Urothelium cell line (cell line): ENCODE measurements at regions not wholly inside any gene's neighbourhood (a gene's known extent, or its start where the extent isn't known, plus 50 kb on each side); places are given as distances from the start of the nearest gene placed in this dataset.
A peak's percentile ranks its signal among the peaks of the same experiment; 100 is the strongest.

Experiments used
- DNase-seq: peaks from one replicate; pipeline ENCODE4 v3.0.0; 2011; ENCODE audit warnings: low spot score, mixed read lengths
- FAIRE-seq: peaks from 2 replicates; lab custom pipeline; 2011; peaks lifted over from hg19 to GRCh38; lab: Jason Lieb, UNC

- FAIRE-seq (no peak), DNase-seq (no peak)
Observed at GRCh38 chr7:26487780-26488515, 196.3 kb downstream of the SNX10 start.

GRCh38 chr7:26489391-26489790, 197.7 kb downstream of the SNX10 start:
- FAIRE-seq, result no peak
- DNase-seq, result no peak

- DNase-seq, result no peak
- FAIRE-seq, result no peak
Observed at GRCh38 chr7:26489906-26490639, 198.4 kb downstream of the SNX10 start.

- DNase-seq, result no peak
- FAIRE-seq, result no peak
Observed at GRCh38 chr7:26490640-26491624, 199.3 kb downstream of the SNX10 start.

- DNase-seq (no peak), FAIRE-seq (peak; percentile 75)
Observed at GRCh38 chr7:26492816-26493215, 201.2 kb downstream of the SNX10 start.

GRCh38 chr7:26493737-26494428, 202.2 kb downstream of the SNX10 start:
- DNase-seq (no peak), FAIRE-seq (no peak)

- FAIRE-seq, result no peak
- no peak for DNase-seq
Observed at GRCh38 chr7:26495569-26495968, 203.9 kb downstream of the SNX10 start.

GRCh38 chr7:26497801-26498596, 206.3 kb downstream of the SNX10 start:
- DNase-seq (no peak), FAIRE-seq (no peak)

- FAIRE-seq (no peak), DNase-seq (no peak)
Observed at GRCh38 chr7:26499315-26499897, 207.7 kb downstream of the SNX10 start.

- FAIRE-seq (no peak), DNase-seq (peak; percentile 36)
Observed at GRCh38 chr7:26500749-26501352, 209.2 kb downstream of the SNX10 start.

- DNase-seq, result no peak
- no peak for FAIRE-seq
Observed at GRCh38 chr7:26504411-26505120, 212.9 kb downstream of the SNX10 start.

GRCh38 chr7:26506196-26506595, 214.5 kb downstream of the SNX10 start:
- no peak for FAIRE-seq
- no peak for DNase-seq

- no peak for DNase-seq
- no peak for FAIRE-seq
Observed at GRCh38 chr7:26507108-26507987, 215.7 kb downstream of the SNX10 start.

GRCh38 chr7:26508481-26508880, 216.8 kb downstream of the SNX10 start:
- FAIRE-seq, result no peak
- no peak for DNase-seq

GRCh38 chr7:26508917-26509316, 217.3 kb downstream of the SNX10 start:
- FAIRE-seq (no peak), DNase-seq (no peak)

- DNase-seq, result no peak
- FAIRE-seq, result no peak
Observed at GRCh38 chr7:26510231-26510957, 218.7 kb downstream of the SNX10 start.

- DNase-seq (no peak), FAIRE-seq (no peak)
Observed at GRCh38 chr7:26511866-26512265, 220.2 kb downstream of the SNX10 start.
